GM23338 (cell line): ENCODE measurements at regions not wholly inside any gene's neighbourhood (a gene's known extent, or its start where the extent isn't known, plus 50 kb on each side); places are given as distances from the start of the nearest gene placed in this dataset.

Experiments
- ATAC-seq: fragments of 200-7000 bp; cut with Tn5 transposase; 3 replicates; pipeline ENCODE4 v1.9.1; 2020
- DNase-seq: peaks from one replicate; pipeline ENCODE4 v3.0.0-alpha.2; 2015; ENCODE audit warnings: low spot score
- H2AFZ ChIP-seq: fragments of 200-600 bp; sonication (generic); 2 replicates; pipeline ENCODE4 v1.8.0; 2016; ENCODE audit warnings: antibody characterized with exemption, mild to moderate bottlenecking, moderate library complexity
- H3F3A ChIP-seq: fragments of 200-600 bp; sonication (generic); replicated peaks from 2 replicates; pipeline ENCODE4 v1.8.0; 2017; ENCODE audit warnings: antibody characterized with exemption, mixed run types, low read depth
- H3K27ac ChIP-seq: fragments of 200-600 bp; sonication (generic); 2 replicates; pipeline ENCODE4 v1.6.1; 2016; ENCODE audit warnings: low read depth
- H3K27me3 ChIP-seq: fragments of 200-600 bp; sonication (generic); 2 replicates; pipeline ENCODE4 v1.8.0; 2016; ENCODE audit warnings: mild to moderate bottlenecking, mixed run types, moderate library complexity; ENCODE audit not compliant: insufficient read depth
- H3K36me3 ChIP-seq: fragments of 200-600 bp; sonication (generic); 2 replicates; pipeline ENCODE4 v1.8.0; 2016; ENCODE audit warnings: mild to moderate bottlenecking; ENCODE audit not compliant: insufficient read depth
- H3K4me1 ChIP-seq: fragments of 200-600 bp; sonication (generic); 2 replicates; pipeline ENCODE4 v1.8.0; 2016; ENCODE audit warnings: mild to moderate bottlenecking, moderate library complexity; ENCODE audit not compliant: insufficient read depth
- H3K4me2 ChIP-seq: fragments of 200-600 bp; sonication (generic); 2 replicates; pipeline ENCODE4 v1.7.1; 2017; ENCODE audit warnings: mixed run types
- H3K4me3 ChIP-seq: fragments of 200-600 bp; sonication (generic); 2 replicates; pipeline ENCODE4 v1.6.1; 2016; ENCODE audit warnings: mixed run types
- H3K79me2 ChIP-seq: fragments of 200-600 bp; sonication (generic); replicated peaks from 2 replicates; pipeline ENCODE4 v1.8.0; 2017; ENCODE audit warnings: mild to moderate bottlenecking; ENCODE audit not compliant: insufficient read depth
- H3K9me2 ChIP-seq: fragments of 200-600 bp; sonication (generic); 2 replicates; pipeline ENCODE4 v1.8.0; 2017; ENCODE audit not compliant: insufficient read depth
- H4K20me1 ChIP-seq: fragments of 200-600 bp; sonication (generic); replicated peaks from 2 replicates; pipeline ENCODE4 v1.8.0; 2017; ENCODE audit warnings: mild to moderate bottlenecking; ENCODE audit not compliant: insufficient read depth
- H3K27ac Mint-ChIP-seq: 2 replicates; pipeline ENCODE4 v1.8.0; 2020; ENCODE audit warnings: inconsistent platforms, mild to moderate bottlenecking, moderate library complexity, mixed read lengths
- H3K27me3 Mint-ChIP-seq: 3 replicates; pipeline ENCODE4 v1.8.0; 2022; ENCODE audit warnings: low read depth, mild to moderate bottlenecking, moderate library complexity, mixed read lengths, inconsistent platforms; ENCODE audit not compliant: insufficient read depth, poor library complexity
- H3K36me3 Mint-ChIP-seq: 3 replicates; pipeline ENCODE4 v1.8.0; 2021; ENCODE audit warnings: low read depth, mild to moderate bottlenecking, inconsistent platforms, moderate library complexity, mixed read lengths
- H3K4me1 Mint-ChIP-seq: 3 replicates; pipeline ENCODE4 v1.8.0; 2020; ENCODE audit warnings: mild to moderate bottlenecking, inconsistent platforms, mixed read lengths
- H3K4me3 Mint-ChIP-seq: 3 replicates; pipeline ENCODE4 v1.8.0; 2021; ENCODE audit warnings: moderate library complexity, mild to moderate bottlenecking, inconsistent platforms, mixed read lengths
- H3K9me3 Mint-ChIP-seq: 3 replicates; pipeline ENCODE4 v1.8.0; 2020; ENCODE audit warnings: moderate library complexity, mild to moderate bottlenecking, inconsistent platforms, mixed read lengths
- EZH2 ChIP-seq: fragments of 200-600 bp; sonication (generic); IDR thresholded peaks from one replicate; pipeline ENCODE4 v1.8.0; 2017; ENCODE audit warnings: antibody characterized with exemption, mild to moderate bottlenecking, low read depth; ENCODE audit not compliant: unreplicated experiment
- EZH2phosphoT487 ChIP-seq: fragments of 200-600 bp; sonication (generic); IDR thresholded peaks from one replicate; pipeline ENCODE4 v1.8.1; 2018; ENCODE audit warnings: antibody characterized with exemption; ENCODE audit not compliant: unreplicated experiment
- NANOG ChIP-seq: IDR thresholded peaks from 2 replicates; pipeline ENCODE4 v1.6.1; 2016; ENCODE audit warnings: antibody characterized with exemption, borderline replicate concordance
- POLR2AphosphoS5 ChIP-seq: IDR thresholded peaks from 2 replicates; pipeline ENCODE4 v1.6.1; 2016; ENCODE audit warnings: antibody characterized with exemption, low read depth
- STAT1 ChIP-seq: IDR thresholded peaks from one replicate; pipeline ENCODE4 v1.6.1; 2016; ENCODE audit warnings: antibody characterized with exemption; ENCODE audit not compliant: unreplicated experiment
- ZNF114 ChIP-seq: fragments of 250-450 bp; sonication (Bioruptor Pico); IDR thresholded peaks from 2 replicates; pipeline ENCODE4 v1.5.0; 2020; ENCODE audit warnings: mild to moderate bottlenecking, moderate library complexity
- ZNF331 ChIP-seq: fragments of 250-450 bp; sonication (Bioruptor Pico); IDR thresholded peaks from 2 replicates; pipeline ENCODE4 v1.5.0; 2020; ENCODE audit warnings: low read depth, mild to moderate bottlenecking, moderate library complexity
- TF ChIP-seq, protein P1 (sequence below): IDR thresholded peaks from one replicate; pipeline ENCODE4 v1.6.1; 2018; ENCODE audit warnings: antibody characterized with exemption; ENCODE audit not compliant: unreplicated experiment
- TF ChIP-seq, protein P2 (sequence below): fragments of 250-450 bp; sonication (Bioruptor Pico); IDR thresholded peaks from 2 replicates; pipeline ENCODE4 v1.5.0; 2020; ENCODE audit warnings: mild to moderate bottlenecking, moderate library complexity
- TF ChIP-seq, protein P3 (sequence below): IDR thresholded peaks from 2 replicates; pipeline ENCODE4 v1.6.1; 2016; ENCODE audit warnings: antibody characterized with exemption

DNA sequence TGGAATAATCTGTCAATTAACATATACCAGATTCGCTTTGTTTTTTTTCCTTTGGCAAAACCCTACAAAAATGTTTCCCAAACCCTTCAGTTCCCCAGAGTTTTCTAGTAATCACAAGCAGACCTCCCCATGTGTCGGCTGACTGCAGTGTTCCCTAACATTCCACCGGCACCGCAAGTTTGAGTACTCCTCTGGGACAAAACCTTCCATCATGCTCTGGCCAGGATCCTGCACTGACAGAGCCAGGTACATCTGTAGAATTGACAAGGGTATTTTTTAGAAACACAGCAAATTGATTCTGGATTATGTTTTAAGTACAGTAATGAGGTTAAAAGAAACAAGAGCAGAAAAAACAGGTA, 174.7 kb downstream of the GAS1 start:
- Histone ChIP-seq H4K20me1 (no peaks in the 10 kb centered on the region), H3F3A (no peaks in the 10 kb centered on the region), H3K4me3 (no peak overlapping the region), H2AFZ (no peak overlapping the region), H3K4me2 (no peak overlapping the region), H3K27me3 (no peaks in the 10 kb centered on the region), H3K4me1 (no peaks in the 10 kb centered on the region), H3K9me2 (no peaks in the 10 kb centered on the region; the same call in 1 of the 2 replicates), H3K79me2 (no peaks in the 10 kb centered on the region), H3K27ac (no peak overlapping the region), H3K36me3 (no peaks in the 10 kb centered on the region)
- H3K36me3 Mint-ChIP-seq, result no peaks in the 10 kb centered on the region
- no peak overlapping the region for H3K27ac Mint-ChIP-seq
- H3K4me1 Mint-ChIP-seq, result no peaks in the 10 kb centered on the region
- no peaks in the 10 kb centered on the region for H3K27me3 Mint-ChIP-seq
- no peak for ATAC-seq
- no peak for DNase-seq
- no peaks in the 10 kb centered on the region for H3K9me3 Mint-ChIP-seq
- H3K4me3 Mint-ChIP-seq, result no peak overlapping the region
- TF ChIP-seq STAT1, result no peak
- TF ChIP-seq ZNF114 (CRISPR knock-in tag), result no peak
- no peak for TF ChIP-seq EZH2phosphoT487
- no peak for TF ChIP-seq ZNF331 (CRISPR knock-in tag)
- no peak for TF ChIP-seq EZH2
- no peak for TF ChIP-seq NANOG

DNA sequence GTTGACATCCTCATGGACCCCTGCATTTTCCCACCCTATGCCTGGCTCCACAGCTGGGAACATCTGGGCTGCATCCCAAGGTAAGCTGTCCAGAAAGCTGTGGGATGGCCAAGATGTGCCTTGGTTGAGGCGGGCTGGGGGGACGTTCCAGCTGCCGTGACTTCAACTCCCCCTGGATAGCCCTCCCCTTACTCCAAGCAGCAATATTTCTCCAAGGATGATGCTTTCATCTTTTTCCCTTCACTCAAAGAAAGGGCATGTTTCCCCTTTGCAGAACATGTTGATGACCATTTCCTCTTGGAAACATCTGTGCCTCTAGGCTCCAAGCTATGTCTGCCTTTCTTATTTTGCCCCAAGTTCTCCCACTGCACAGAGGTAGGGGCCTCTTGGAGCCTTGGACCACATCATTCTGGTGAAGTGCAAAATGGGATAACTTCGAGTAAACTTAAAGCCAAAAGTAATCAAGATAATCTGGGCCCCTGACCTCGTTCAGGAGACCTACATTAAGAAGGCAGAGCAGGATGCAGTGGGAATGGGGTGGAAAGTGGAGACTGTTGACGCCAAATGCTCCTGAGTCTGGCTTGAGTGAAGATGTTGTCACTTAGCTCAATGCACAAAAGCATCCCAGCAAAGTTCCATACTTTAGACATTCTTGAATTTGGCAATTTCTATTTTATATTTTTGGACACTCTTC, 175.2 kb downstream of the GAS1 start:
- Mint-ChIP-seq H3K4me1 (no peaks in the 10 kb centered on the region), H3K27ac (no peak overlapping the region), H3K27me3 (no peaks in the 10 kb centered on the region), H3K4me3 (no peak overlapping the region), H3K9me3 (no peaks in the 10 kb centered on the region), H3K36me3 (no peaks in the 10 kb centered on the region)
- Histone ChIP-seq H3K9me2 (no peaks in the 10 kb centered on the region; the same call in 1 of the 2 replicates), H3K4me1 (no peaks in the 10 kb centered on the region), H3F3A (no peaks in the 10 kb centered on the region), H3K27me3 (no peaks in the 10 kb centered on the region), H2AFZ (no peak overlapping the region), H4K20me1 (no peaks in the 10 kb centered on the region), H3K4me2 (no peak overlapping the region), H3K27ac (no peak overlapping the region), H3K79me2 (no peaks in the 10 kb centered on the region), H3K36me3 (no peaks in the 10 kb centered on the region), H3K4me3 (no peak overlapping the region)
- TF ChIP-seq POLR2AphosphoS5, result no peak
- TF ChIP-seq, protein P1, sequence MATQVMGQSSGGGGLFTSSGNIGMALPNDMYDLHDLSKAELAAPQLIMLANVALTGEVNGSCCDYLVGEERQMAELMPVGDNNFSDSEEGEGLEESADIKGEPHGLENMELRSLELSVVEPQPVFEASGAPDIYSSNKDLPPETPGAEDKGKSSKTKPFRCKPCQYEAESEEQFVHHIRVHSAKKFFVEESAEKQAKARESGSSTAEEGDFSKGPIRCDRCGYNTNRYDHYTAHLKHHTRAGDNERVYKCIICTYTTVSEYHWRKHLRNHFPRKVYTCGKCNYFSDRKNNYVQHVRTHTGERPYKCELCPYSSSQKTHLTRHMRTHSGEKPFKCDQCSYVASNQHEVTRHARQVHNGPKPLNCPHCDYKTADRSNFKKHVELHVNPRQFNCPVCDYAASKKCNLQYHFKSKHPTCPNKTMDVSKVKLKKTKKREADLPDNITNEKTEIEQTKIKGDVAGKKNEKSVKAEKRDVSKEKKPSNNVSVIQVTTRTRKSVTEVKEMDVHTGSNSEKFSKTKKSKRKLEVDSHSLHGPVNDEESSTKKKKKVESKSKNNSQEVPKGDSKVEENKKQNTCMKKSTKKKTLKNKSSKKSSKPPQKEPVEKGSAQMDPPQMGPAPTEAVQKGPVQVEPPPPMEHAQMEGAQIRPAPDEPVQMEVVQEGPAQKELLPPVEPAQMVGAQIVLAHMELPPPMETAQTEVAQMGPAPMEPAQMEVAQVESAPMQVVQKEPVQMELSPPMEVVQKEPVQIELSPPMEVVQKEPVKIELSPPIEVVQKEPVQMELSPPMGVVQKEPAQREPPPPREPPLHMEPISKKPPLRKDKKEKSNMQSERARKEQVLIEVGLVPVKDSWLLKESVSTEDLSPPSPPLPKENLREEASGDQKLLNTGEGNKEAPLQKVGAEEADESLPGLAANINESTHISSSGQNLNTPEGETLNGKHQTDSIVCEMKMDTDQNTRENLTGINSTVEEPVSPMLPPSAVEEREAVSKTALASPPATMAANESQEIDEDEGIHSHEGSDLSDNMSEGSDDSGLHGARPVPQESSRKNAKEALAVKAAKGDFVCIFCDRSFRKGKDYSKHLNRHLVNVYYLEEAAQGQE, result no peak
- TF ChIP-seq, protein P2, sequence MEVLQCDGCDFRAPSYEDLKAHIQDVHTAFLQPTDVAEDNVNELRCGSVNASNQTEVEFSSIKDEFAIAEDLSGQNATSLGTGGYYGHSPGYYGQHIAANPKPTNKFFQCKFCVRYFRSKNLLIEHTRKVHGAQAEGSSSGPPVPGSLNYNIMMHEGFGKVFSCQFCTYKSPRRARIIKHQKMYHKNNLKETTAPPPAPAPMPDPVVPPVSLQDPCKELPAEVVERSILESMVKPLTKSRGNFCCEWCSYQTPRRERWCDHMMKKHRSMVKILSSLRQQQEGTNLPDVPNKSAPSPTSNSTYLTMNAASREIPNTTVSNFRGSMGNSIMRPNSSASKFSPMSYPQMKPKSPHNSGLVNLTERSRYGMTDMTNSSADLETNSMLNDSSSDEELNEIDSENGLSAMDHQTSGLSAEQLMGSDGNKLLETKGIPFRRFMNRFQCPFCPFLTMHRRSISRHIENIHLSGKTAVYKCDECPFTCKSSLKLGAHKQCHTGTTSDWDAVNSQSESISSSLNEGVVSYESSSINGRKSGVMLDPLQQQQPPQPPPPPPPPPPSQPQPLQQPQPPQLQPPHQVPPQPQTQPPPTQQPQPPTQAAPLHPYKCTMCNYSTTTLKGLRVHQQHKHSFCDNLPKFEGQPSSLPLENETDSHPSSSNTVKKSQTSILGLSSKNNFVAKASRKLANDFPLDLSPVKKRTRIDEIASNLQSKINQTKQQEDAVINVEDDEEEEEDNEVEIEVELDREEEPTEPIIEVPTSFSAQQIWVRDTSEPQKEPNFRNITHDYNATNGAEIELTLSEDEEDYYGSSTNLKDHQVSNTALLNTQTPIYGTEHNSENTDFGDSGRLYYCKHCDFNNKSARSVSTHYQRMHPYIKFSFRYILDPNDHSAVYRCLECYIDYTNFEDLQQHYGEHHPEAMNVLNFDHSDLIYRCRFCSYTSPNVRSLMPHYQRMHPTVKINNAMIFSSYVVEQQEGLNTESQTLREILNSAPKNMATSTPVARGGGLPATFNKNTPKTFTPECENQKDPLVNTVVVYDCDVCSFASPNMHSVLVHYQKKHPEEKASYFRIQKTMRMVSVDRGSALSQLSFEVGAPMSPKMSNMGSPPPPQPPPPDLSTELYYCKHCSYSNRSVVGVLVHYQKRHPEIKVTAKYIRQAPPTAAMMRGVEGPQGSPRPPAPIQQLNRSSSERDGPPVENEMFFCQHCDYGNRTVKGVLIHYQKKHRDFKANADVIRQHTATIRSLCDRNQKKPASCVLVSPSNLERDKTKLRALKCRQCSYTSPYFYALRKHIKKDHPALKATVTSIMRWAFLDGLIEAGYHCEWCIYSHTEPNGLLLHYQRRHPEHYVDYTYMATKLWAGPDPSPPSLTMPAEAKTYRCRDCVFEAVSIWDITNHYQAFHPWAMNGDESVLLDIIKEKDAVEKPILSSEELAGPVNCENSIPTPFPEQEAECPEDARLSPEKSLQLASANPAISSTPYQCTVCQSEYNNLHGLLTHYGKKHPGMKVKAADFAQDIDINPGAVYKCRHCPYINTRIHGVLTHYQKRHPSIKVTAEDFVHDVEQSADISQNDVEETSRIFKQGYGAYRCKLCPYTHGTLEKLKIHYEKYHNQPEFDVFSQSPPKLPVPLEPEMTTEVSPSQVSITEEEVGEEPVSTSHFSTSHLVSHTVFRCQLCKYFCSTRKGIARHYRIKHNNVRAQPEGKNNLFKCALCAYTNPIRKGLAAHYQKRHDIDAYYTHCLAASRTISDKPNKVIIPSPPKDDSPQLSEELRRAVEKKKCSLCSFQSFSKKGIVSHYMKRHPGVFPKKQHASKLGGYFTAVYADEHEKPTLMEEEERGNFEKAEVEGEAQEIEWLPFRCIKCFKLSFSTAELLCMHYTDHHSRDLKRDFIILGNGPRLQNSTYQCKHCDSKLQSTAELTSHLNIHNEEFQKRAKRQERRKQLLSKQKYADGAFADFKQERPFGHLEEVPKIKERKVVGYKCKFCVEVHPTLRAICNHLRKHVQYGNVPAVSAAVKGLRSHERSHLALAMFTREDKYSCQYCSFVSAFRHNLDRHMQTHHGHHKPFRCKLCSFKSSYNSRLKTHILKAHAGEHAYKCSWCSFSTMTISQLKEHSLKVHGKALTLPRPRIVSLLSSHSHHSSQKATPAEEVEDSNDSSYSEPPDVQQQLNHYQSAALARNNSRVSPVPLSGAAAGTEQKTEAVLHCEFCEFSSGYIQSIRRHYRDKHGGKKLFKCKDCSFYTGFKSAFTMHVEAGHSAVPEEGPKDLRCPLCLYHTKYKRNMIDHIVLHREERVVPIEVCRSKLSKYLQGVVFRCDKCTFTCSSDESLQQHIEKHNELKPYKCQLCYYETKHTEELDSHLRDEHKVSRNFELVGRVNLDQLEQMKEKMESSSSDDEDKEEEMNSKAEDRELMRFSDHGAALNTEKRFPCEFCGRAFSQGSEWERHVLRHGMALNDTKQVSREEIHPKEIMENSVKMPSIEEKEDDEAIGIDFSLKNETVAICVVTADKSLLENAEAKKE (CRISPR knock-in tag), result no peak
- no peak for TF ChIP-seq ZNF114 (CRISPR knock-in tag)
- TF ChIP-seq EZH2, result no peak
- TF ChIP-seq, protein P3, sequence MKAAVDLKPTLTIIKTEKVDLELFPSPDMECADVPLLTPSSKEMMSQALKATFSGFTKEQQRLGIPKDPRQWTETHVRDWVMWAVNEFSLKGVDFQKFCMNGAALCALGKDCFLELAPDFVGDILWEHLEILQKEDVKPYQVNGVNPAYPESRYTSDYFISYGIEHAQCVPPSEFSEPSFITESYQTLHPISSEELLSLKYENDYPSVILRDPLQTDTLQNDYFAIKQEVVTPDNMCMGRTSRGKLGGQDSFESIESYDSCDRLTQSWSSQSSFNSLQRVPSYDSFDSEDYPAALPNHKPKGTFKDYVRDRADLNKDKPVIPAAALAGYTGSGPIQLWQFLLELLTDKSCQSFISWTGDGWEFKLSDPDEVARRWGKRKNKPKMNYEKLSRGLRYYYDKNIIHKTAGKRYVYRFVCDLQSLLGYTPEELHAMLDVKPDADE, result no peak
- TF ChIP-seq STAT1, result no peak
- TF ChIP-seq NANOG, result no peak
- TF ChIP-seq EZH2phosphoT487, result no peak
- no peak for ATAC-seq
- DNase-seq, result no peak
